ENCODE measurements at regions not wholly inside any gene's neighbourhood (a gene's known extent, or its start where the extent isn't known, plus 50 kb on each side); places are given as distances from the start of the nearest gene placed in this dataset.

DNA sequence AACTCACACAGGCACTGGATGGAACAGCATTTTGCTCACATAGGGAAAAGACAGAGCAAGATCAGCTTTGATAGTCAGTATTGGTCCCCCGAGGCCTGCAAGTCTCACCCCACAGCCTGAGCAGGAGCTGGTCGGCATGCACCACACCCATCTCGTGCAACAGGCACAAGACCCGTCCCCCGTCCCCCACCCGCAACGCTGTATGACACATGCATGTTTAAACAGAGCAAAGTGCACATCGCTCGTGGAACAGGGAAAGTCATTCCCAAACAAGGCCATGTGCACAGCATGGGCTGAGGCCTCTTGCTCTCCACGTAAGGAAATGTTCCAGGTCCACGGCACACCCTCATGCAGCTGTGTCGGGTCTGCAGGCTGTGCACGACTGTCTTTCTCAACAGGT, 527.2 kb downstream of the ACTR3B start:
- Histone ChIP-seq H3K27ac (no peak overlapping the region), H3K4me3 (no peak overlapping the region), H3K27me3 (replicated peaks in 1 of 7) (no peaks in the 10 kb centered on the region), H3K4me1 (no peaks in the 10 kb centered on the region), H3K36me3 (no peaks in the 10 kb centered on the region), H3K9me3 (peaks cover 0 to 4% (median 0%) of the 10 kb centered on the region in 8 donors)
- intact Hi-C loops (cut with DNase I; ENCODE audit: low total_unique reads): no loop called here
- TF ChIP-seq CTCF (IDR thresholded peaks at IDR 0.05 in 8 of 11, conservative IDR thresholded peaks at IDR 0.05 in 3 of 11) (no peak), POLR2AphosphoS5 (IDR thresholded peaks at IDR 0.05) (no peak), POLR2A (IDR thresholded peaks at IDR 0.05) (no peak)
- DNase-seq: no peak
- WGBS, 5 donors: 85 to 95% (median 91%) methylated on average over 13 of the region's 13 CpGs

- TF ChIP-seq CTCF (IDR thresholded peaks at IDR 0.05 in 8 of 11, conservative IDR thresholded peaks at IDR 0.05 in 3 of 11) (no peak), POLR2AphosphoS5 (IDR thresholded peaks at IDR 0.05) (no peak), POLR2A (IDR thresholded peaks at IDR 0.05) (no peak)
- no peak for DNase-seq
- WGBS, 5 donors: 3 to 46% (median 31%) methylated on average over 1 to 3 of the region's 4 CpGs
- Histone ChIP-seq H3K27ac (no peak overlapping the region), H3K36me3 (no peaks in the 10 kb centered on the region), H3K4me3 (no peak overlapping the region), H3K4me1 (no peaks in the 10 kb centered on the region), H3K9me3 (peaks cover 0 to 2% (median 0%) of the 10 kb centered on the region in 8 donors), H3K27me3 (replicated peaks in 1 of 7) (no peaks in the 10 kb centered on the region)
- intact Hi-C loops (cut with DNase I; ENCODE audit: low total_unique reads): no loop called here
Observed at GRCh38 chr7:153290066-153290465, 530.5 kb downstream of the ACTR3B start.

GRCh38 chr7:153297141-153297540, 537.6 kb downstream of the ACTR3B start:
- Histone ChIP-seq H3K27ac (no peak overlapping the region), H3K9me3 (peaks cover 0 to 14% (median 0%) of the 10 kb centered on the region in 8 donors), H3K4me3 (no peak overlapping the region), H3K36me3 (no peaks in the 10 kb centered on the region), H3K4me1 (no peaks in the 10 kb centered on the region), H3K27me3 (replicated peaks in 1 of 7) (no peaks in the 10 kb centered on the region)
- WGBS, 5 donors: 77 to 86% (median 83%) methylated on average over 7 of the region's 7 CpGs
- no peak for DNase-seq
- no peak for TF ChIP-seq POLR2A (IDR thresholded peaks at IDR 0.05)
- no peak for TF ChIP-seq POLR2AphosphoS5 (IDR thresholded peaks at IDR 0.05)
- TF ChIP-seq CTCF (IDR thresholded peaks at IDR 0.05 in 8 of 11, conservative IDR thresholded peaks at IDR 0.05 in 3 of 11): no peak
- intact Hi-C loops (cut with DNase I; ENCODE audit: low total_unique reads): no loop called here

GRCh38 chr7:153301936-153302335, 542.4 kb downstream of the ACTR3B start:
- Histone ChIP-seq H3K9me3 (peaks cover 0 to 39% (median 12%) of the 10 kb centered on the region in 8 donors), H3K36me3 (no peaks in the 10 kb centered on the region), H3K4me3 (no peak overlapping the region), H3K27me3 (replicated peaks in 1 of 7) (no peaks in the 10 kb centered on the region), H3K27ac (no peak overlapping the region), H3K4me1 (no peaks in the 10 kb centered on the region)
- no peak for TF ChIP-seq POLR2AphosphoS5 (IDR thresholded peaks at IDR 0.05)
- no peak for TF ChIP-seq CTCF (IDR thresholded peaks at IDR 0.05 in 8 of 11, conservative IDR thresholded peaks at IDR 0.05 in 3 of 11)
- TF ChIP-seq POLR2A (IDR thresholded peaks at IDR 0.05): no peak
- no peak for DNase-seq
- WGBS, 5 donors: 74 to 84% (median 80%) methylated on average over 7 of the region's 7 CpGs
- intact Hi-C loops (cut with DNase I; ENCODE audit: low total_unique reads): no loop called here

All from spleen (tissue), 11 donors.